ENCODE measurements at regions not wholly inside any gene's neighbourhood (a gene's known extent, or its start where the extent isn't known, plus 50 kb on each side); places are given as distances from the start of the nearest gene placed in this dataset.

DNA sequence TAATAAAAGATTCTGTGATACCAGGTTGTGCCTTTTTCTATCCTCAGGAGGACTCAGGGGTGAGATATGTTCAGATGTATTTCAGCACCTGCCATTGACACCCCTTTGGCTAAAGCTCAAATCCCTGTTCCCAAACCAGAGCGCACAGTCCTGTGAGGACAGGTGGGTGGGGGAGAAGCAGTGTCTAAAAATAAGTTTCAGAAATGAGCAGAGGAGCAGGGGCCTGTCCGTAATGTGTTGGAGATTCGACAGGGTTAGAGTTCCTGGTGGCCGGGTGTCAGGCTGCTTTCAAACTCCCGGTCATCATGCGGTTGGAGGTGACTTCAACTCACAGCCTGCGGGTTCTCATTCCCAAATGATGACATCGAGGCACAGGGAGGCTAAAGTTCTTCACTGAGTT, 211.5 kb downstream of the KLF6 start:
- TF ChIP-seq, protein P1, sequence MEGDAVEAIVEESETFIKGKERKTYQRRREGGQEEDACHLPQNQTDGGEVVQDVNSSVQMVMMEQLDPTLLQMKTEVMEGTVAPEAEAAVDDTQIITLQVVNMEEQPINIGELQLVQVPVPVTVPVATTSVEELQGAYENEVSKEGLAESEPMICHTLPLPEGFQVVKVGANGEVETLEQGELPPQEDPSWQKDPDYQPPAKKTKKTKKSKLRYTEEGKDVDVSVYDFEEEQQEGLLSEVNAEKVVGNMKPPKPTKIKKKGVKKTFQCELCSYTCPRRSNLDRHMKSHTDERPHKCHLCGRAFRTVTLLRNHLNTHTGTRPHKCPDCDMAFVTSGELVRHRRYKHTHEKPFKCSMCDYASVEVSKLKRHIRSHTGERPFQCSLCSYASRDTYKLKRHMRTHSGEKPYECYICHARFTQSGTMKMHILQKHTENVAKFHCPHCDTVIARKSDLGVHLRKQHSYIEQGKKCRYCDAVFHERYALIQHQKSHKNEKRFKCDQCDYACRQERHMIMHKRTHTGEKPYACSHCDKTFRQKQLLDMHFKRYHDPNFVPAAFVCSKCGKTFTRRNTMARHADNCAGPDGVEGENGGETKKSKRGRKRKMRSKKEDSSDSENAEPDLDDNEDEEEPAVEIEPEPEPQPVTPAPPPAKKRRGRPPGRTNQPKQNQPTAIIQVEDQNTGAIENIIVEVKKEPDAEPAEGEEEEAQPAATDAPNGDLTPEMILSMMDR (IDR thresholded peaks at IDR 0.05; ENCODE audit: insufficient read depth, low read depth, low read length) = no peak

DNA sequence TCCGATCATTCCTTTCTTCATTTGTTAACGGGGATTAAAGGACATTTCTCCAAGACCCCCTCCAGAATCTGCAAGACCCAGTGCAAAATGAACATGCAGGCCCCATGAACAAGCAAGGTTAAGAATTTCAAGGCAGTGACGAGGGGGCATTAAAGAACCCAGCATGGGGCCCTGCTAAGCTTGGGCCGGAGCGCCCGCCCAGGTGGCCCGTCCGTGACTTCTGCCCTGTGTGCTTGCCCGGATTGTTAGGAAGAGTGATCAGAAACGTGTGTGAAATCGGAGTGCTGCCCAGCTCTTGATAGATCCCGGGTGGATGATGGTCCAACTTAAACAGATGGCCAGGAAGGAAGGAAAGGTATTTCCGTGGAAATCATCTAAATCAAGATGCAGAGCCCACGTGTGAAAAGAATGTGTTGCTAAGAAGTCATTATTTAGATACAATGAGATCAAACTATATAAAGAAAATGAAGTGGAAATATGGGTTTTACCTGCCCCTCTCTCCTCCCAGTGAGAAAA, 213.6 kb downstream of the KLF6 start:
- DNase-seq (ENCODE audit: low read depth) = no peak
- TF ChIP-seq, protein P1 (IDR thresholded peaks at IDR 0.05; ENCODE audit: insufficient read depth, low read depth, low read length) = no peak
- H3K4me3 ChIP-seq (ENCODE audit: low read depth, low read length) = no peak overlapping the region

More for the DNA sequence above, 211.5 kb downstream of the KLF6 start:
- DNase-seq (ENCODE audit: low read depth) = no peak
- H3K4me3 ChIP-seq (ENCODE audit: low read depth, low read length) = no peak overlapping the region

DNA sequence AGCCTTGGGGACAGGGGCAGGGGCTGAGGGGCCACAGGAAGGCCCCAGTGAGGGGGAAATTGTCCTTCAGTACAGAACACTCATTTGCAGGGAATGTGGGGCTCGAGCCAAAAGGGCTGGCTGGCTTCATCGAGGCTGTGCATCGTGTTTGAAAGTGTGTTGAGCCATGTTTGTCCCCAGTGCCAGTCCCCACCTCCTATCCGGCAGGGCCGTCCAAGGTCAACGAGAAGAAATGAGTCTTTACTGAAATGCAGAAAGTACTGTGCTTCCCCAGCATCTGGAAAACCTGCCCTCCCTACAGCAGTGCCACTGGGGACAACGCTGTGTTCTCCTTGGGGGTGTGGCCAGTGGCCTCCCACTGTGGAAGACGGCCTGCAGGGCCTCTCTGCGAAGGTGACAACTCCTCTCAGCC, 214.1 kb downstream of the KLF6 start:
- TF ChIP-seq, protein P1 (IDR thresholded peaks at IDR 0.05; ENCODE audit: insufficient read depth, low read depth, low read length) = no peak
- H3K4me3 ChIP-seq (ENCODE audit: low read depth, low read length) = no peak overlapping the region
- no peak for DNase-seq (ENCODE audit: low read depth)

DNA sequence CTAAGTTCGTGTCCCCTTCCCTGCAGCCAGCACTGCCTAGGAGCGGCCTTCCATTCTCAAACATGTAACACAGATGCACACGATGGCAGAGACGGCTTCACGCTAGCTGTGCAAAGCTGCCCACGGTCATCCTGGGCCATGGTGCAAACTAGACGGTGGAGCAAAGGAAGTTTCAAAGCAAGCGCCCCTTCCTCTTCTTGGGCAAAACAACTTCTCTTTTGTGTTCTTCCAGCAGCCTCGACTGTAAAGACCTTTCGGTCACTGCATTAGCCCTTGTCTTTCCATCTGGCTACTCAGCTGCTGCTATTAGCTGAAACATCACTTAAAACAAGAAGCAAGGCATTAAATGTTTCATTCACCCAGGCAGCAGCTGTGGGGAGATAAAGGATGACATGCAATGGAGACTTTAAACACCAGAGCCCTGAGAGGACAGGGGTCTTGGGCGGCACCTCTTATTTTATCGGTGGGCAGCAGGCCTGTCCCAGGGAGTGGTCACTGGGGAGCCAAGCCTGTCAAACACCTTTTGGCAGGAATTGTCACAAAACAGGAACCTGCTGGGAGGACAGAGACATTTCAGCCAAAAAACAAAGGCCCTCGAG, 214.8 kb downstream of the KLF6 start:
- TF ChIP-seq, protein P1 (IDR thresholded peaks at IDR 0.05; ENCODE audit: insufficient read depth, low read depth, low read length) = no peak
- DNase-seq (ENCODE audit: low read depth) = no peak
- H3K4me3 ChIP-seq (ENCODE audit: low read depth, low read length) = no peak overlapping the region

DNA sequence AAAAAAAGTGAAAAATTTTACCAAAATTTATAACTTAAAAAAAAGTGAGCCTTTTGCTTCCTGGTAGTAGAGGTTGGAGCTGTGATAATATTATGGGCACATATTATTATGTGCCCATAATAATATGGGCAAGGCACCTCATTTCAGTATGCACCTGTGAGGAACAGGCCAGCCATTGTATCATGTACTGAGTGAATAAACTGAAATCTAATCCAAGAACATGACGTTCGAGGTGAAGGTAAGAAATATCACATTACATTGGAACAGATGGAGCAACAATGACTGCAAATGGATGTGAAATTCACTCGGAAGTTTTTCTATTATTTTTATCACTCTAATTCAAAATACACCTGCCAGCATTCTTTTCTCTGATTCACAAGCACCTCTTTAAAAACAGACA, 216.0 kb downstream of the KLF6 start:
- TF ChIP-seq, protein P1 (IDR thresholded peaks at IDR 0.05; ENCODE audit: insufficient read depth, low read depth, low read length) = no peak
- H3K4me3 ChIP-seq (ENCODE audit: low read depth, low read length) = no peak overlapping the region
- no peak for DNase-seq (ENCODE audit: low read depth)

DNA sequence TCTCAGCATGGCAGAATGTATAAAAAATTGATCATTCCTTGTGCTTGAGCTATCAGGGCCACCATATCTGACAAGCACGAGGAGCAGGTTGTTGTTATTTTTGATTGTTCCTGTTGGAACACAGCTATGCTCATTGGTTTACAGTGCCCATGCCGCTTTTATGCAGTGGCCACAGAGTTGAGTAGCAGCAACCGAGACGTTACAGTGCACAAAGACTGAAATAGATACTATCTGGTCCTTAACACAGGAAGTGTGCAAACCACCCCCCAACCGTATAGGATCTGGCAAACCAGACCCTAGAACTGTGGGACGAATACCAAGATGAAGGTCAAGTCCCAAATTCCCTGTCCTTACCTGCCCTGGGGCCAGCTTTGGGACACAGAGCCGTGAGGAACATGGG, 216.6 kb downstream of the KLF6 start:
- no peak for DNase-seq (ENCODE audit: low read depth)
- H3K4me3 ChIP-seq (ENCODE audit: low read depth, low read length) = no peak overlapping the region
- TF ChIP-seq, protein P1 (IDR thresholded peaks at IDR 0.05; ENCODE audit: insufficient read depth, low read depth, low read length) = no peak

All from fibroblast of villous mesenchyme (primary cell).